AG09309 (cell line): ENCODE measurements at regions not wholly inside any gene's neighbourhood (a gene's known extent, or its start where the extent isn't known, plus 50 kb on each side); places are given as distances from the start of the nearest gene placed in this dataset.
"Not testable (repeated sequence)": the region's sequence is repeated elsewhere in the genome, so short reads cannot be mapped to it uniquely, and the experiment has no call there.

ENCODE experiments used
- DNase-seq: peaks from one replicate; pipeline ENCODE4 v3.0.0-alpha.2; 2010; ENCODE audit warnings: low read depth
- H3K4me3 ChIP-seq: 2 replicates; pipeline ENCODE4 v1.5.1; 2011; ENCODE audit warnings: mild to moderate bottlenecking, low read depth, low read length, moderate library complexity; ENCODE audit not compliant: control insufficient read depth
- TF ChIP-seq, protein P1 (sequence below): IDR thresholded peaks from 2 replicates; pipeline ENCODE4 v1.5.1; 2011; ENCODE audit warnings: mild to moderate bottlenecking, low read depth, low read length, inconsistent platforms; ENCODE audit not compliant: insufficient read depth, control insufficient read depth; ENCODE audit errors: missing control alignments

DNA sequence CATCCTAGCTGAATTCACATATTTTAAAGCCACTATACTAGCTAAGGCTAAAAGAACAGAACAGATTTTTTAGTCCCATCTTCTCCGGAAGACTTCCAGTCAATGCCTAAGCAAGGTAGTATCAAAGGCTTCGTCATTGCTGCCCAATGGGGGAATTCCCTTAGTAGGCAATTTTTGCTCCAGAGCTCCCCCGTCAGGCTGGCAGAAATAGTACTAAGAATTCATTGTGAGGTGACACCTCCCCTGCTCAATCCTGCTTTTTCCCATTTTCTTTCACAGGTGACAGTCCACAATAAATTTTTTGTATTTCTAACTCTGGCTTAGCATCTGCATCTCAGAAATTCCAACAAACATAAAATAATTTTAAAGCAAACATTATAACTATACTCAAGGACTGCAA is 52.8 kb upstream of the SRSF6 start:
- H3K4me3 ChIP-seq: no peak overlapping the region
- no peak for DNase-seq
- TF ChIP-seq, protein P1, sequence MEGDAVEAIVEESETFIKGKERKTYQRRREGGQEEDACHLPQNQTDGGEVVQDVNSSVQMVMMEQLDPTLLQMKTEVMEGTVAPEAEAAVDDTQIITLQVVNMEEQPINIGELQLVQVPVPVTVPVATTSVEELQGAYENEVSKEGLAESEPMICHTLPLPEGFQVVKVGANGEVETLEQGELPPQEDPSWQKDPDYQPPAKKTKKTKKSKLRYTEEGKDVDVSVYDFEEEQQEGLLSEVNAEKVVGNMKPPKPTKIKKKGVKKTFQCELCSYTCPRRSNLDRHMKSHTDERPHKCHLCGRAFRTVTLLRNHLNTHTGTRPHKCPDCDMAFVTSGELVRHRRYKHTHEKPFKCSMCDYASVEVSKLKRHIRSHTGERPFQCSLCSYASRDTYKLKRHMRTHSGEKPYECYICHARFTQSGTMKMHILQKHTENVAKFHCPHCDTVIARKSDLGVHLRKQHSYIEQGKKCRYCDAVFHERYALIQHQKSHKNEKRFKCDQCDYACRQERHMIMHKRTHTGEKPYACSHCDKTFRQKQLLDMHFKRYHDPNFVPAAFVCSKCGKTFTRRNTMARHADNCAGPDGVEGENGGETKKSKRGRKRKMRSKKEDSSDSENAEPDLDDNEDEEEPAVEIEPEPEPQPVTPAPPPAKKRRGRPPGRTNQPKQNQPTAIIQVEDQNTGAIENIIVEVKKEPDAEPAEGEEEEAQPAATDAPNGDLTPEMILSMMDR: peak; percentile 55

- not testable (repeated sequence) for DNase-seq, H3K4me3 ChIP-seq
These were observed 56.8 kb upstream of the SRSF6 start for GRCh38 chr20:43400882-43401281.

DNA sequence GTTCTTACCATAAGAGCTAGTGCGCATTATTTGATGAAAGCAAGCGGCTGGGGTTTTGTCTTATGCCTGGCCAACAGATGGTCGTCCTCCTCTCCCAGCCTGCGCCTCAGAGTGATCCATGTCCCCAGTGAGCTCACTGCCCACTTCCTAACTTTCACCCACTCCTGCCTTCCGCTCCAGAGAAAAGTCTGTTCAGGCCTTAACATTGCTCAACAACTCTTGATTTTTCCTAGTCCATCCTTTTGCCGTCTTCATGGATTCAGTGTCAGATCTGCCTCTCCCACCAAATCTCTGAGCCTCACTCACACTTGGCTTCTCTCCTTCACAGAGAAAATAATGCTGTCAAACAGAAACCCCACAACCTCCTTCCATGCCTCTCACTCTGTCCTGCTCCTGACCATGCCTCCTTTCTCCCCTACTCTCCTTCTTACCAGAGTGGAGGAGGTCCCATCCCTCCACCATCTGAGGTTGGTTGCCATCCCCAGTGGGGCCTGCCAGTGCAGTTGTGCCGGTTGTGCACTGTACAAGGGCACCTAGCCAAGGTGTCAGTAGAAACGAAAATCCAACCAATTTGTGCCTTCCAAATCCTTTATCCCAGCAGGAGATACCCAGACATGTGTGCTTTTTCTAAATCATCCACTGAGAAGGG is 58.9 kb upstream of the SRSF6 start:
- TF ChIP-seq, protein P1: no peak
- H3K4me3 ChIP-seq: no peak overlapping the region
- DNase-seq: no peak

GRCh38 chr20:43397147-43397546 is 60.5 kb upstream of the SRSF6 start:
- TF ChIP-seq, protein P1: no peak
- DNase-seq: no peak
- no peak overlapping the region for H3K4me3 ChIP-seq

DNA sequence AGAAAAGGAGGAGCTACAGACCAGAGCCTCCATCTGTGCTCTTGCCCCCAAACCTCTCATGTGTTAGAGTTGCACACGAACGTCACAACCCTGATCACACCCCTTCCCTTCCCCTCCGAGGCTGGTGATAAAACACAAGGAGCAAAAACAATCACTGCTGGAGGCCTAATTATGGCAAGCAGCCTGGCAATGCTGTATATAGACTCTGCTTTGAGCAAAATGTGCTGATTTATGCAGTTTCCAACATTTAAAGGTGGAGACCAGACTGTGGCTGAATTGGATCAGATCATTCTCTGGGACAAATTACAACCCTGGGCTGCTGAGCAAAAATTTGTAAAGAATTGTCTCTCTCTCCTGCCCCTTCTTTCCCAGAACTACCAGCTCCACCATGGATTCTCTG is 64.6 kb upstream of the SRSF6 start:
- H3K4me3 ChIP-seq: no peak overlapping the region
- TF ChIP-seq, protein P1: no peak
- DNase-seq: no peak

DNA sequence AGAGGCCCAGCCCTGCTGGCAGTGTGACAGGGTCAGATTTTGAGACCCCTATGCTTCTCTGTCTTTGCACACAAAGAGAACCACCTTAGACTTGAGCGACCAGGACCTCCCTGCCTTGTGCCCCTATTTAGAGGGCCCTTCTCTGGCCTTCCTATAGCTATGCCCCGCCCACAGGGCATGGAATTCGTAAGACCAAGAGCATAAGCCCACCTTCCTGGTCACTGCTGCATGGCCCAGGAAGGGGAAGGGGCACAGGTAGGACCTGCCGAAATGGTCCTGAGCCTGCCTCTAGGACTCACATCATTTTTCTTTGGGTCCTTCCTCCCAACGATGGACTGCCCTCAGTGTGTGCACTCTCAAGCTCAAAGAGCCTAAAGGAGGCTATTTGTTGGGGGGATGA is 65.1 kb upstream of the SRSF6 start:
- TF ChIP-seq, protein P1: no peak
- no peak for DNase-seq
- H3K4me3 ChIP-seq: no peak overlapping the region

DNA sequence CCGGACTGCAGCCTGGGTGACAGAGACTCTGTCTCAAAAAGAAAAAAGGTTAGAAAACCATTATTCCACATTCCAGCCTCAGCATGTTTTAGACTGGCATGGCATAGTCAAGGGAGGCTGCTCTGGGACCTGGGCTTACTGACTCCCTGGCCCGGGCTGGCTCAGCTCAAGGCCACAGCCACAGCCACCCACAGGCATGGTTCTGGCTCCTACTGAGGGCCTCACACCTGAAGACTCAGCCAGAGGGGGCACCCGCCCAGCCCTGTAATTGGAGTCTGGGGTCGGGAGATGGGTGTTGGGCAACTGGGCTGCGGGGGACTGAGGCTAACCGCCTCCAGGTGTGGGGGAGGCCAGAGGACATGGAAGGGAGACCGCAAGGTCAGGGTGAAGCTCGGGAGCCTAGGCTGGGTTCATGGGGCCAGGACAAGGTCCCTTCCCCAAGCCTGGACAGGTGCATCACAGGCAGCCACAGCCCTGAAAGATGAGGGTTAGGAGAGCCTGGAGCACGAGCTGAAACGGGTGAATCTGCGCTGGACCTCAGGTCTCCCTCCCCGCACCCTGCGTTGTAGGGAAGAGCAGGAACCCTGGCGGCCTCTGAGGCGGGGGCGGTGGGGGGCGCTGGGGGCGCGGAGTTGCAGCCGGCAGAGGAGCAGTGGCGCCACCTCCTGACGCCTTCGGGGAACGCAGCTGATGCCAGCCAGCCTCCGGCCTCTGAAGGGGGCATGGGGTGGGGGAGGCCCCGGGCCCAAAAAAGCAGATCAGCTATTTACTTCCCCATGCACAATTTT is 67.7 kb upstream of the SRSF6 start:
- TF ChIP-seq, protein P1: peak; percentile 56
- no peak for DNase-seq

More for the DNA sequence above, 67.7 kb upstream of the SRSF6 start:
- H3K4me3 ChIP-seq: no peak overlapping the region
